NT2/D1 (cell line): ENCODE measurements at regions not wholly inside any gene's neighbourhood (a gene's known extent, or its start where the extent isn't known, plus 50 kb on each side); places are given as distances from the start of the nearest gene placed in this dataset.

ENCODE experiments used
- DNase-seq: peaks from one replicate; pipeline ENCODE4 v3.0.0-alpha.2; 2011; ENCODE audit warnings: low read depth, low spot score
- H3K27me3 ChIP-seq: 2 replicates; pipeline ENCODE4 v1.6.0; 2011; ENCODE audit warnings: mild to moderate bottlenecking; ENCODE audit not compliant: insufficient read length, insufficient read depth
- H3K36me3 ChIP-seq: 2 replicates; pipeline ENCODE4 v1.6.1; 2011; ENCODE audit warnings: mild to moderate bottlenecking, low read length, mixed read lengths; ENCODE audit not compliant: insufficient read depth, insufficient read length
- H3K4me1 ChIP-seq: 2 replicates; pipeline ENCODE4 v1.5.1; 2011; ENCODE audit not compliant: insufficient read depth, insufficient read length
- H3K4me3 ChIP-seq: 2 replicates; pipeline ENCODE4 v1.5.1; 2011; ENCODE audit warnings: low read depth; ENCODE audit not compliant: insufficient read length
- H3K9ac ChIP-seq: 2 replicates; pipeline ENCODE4 v1.6.0; 2011; ENCODE audit warnings: low read depth; ENCODE audit not compliant: insufficient read length
- H3K9me3 ChIP-seq: 2 replicates; pipeline ENCODE4 v1.5.1; 2011; ENCODE audit warnings: mild to moderate bottlenecking, low read length; ENCODE audit not compliant: insufficient read depth
- SUZ12 ChIP-seq: IDR thresholded peaks from 2 replicates; pipeline ENCODE4 v1.6.1; 2011; ENCODE audit not compliant: insufficient read length, insufficient read depth; ENCODE audit errors: extremely low read depth
- YY1 ChIP-seq: IDR thresholded peaks from 2 replicates; pipeline ENCODE4 v1.6.1; 2011; ENCODE audit not compliant: insufficient read length, insufficient read depth
- ZNF274 ChIP-seq: IDR thresholded peaks from 2 replicates; pipeline ENCODE4 v1.6.1; 2011; ENCODE audit warnings: mild to moderate bottlenecking, low read depth, low read length

GRCh38 chr10:94043431-94043990, 49.8 kb downstream of the PLCE1 start:
- peaks cover 2% of the 10 kb centered on the region for H3K36me3 ChIP-seq
- no peak overlapping the region for H3K4me3 ChIP-seq
- H3K4me1 ChIP-seq = no peaks in the 10 kb centered on the region
- DNase-seq = no peak
- H3K9me3 ChIP-seq = no peaks in the 10 kb centered on the region
- no peak overlapping the region for H3K9ac ChIP-seq
- H3K27me3 ChIP-seq = no peaks in the 10 kb centered on the region
- TF ChIP-seq YY1 (no peak), SUZ12 (no peak), ZNF274 (no peak)

DNA sequence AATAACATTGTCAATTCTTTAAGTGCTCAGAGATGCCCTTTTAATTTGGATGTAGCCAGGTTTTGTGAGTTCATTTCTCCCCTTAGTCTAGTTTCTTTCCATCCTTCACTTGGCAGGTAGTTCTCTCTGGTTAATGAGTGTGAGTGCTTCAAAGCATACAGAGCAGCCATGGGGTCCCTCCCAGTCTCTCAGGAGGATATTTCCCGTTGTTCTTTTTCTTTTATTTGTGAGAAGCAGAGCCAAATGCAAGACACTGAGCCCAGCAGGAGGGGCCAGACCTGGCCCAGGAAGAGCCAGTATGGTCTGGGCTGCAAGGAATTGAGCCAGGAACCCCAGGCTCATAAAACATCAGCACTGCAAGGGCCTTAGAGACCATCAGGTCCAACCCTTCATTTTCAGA, 52.4 kb downstream of the PLCE1 start:
- DNase-seq = no peak
- H3K27me3 ChIP-seq = no peaks in the 10 kb centered on the region
- H3K9ac ChIP-seq = no peak overlapping the region
- H3K36me3 ChIP-seq = no peaks in the 10 kb centered on the region
- no peak overlapping the region for H3K4me3 ChIP-seq
- H3K9me3 ChIP-seq = no peaks in the 10 kb centered on the region
- H3K4me1 ChIP-seq = no peaks in the 10 kb centered on the region
- TF ChIP-seq YY1 (no peak), SUZ12 (no peak), ZNF274 (no peak)

DNA sequence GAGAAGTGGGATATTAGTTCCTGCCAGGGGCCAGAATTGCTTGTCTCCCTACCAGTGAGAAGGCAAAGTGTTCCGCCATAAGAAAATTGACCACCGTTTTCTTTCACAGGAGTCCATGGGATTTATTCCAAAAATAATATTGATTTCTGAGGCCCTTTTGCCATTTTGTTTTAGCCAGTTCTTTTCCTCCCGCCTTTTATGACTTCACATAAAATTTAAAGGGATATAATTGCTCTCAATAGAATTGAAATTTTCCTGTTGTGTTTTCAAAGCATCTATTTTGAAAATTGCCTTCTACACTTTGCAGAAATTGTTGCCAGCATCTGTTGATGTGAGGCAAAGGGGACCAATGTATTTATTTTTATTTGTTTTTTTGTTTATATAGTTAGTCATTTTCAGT, 53.6 kb downstream of the PLCE1 start:
- TF ChIP-seq YY1 (no peak), ZNF274 (no peak), SUZ12 (no peak)
- Histone ChIP-seq H3K36me3 (no peaks in the 10 kb centered on the region), H3K27me3 (no peaks in the 10 kb centered on the region), H3K4me3 (no peak overlapping the region), H3K4me1 (no peaks in the 10 kb centered on the region), H3K9me3 (no peaks in the 10 kb centered on the region), H3K9ac (no peak overlapping the region)
- DNase-seq = no peak

- no peak overlapping the region for H3K9ac ChIP-seq
- no peaks in the 10 kb centered on the region for H3K27me3 ChIP-seq
- no peak for DNase-seq
- TF ChIP-seq ZNF274 (no peak), YY1 (no peak), SUZ12 (no peak)
- no peaks in the 10 kb centered on the region for H3K36me3 ChIP-seq
- no peak overlapping the region for H3K4me3 ChIP-seq
- H3K4me1 ChIP-seq = no peaks in the 10 kb centered on the region
- H3K9me3 ChIP-seq = no peaks in the 10 kb centered on the region
Measured at GRCh38 chr10:94049911-94050310, 56.2 kb downstream of the PLCE1 start.

GRCh38 chr10:94052281-94052680, 58.5 kb downstream of the PLCE1 start:
- Histone ChIP-seq H3K36me3 (no peaks in the 10 kb centered on the region), H3K27me3 (no peaks in the 10 kb centered on the region), H3K4me3 (no peak overlapping the region), H3K4me1 (no peaks in the 10 kb centered on the region), H3K9ac (no peak overlapping the region), H3K9me3 (no peaks in the 10 kb centered on the region)
- DNase-seq = no peak
- no peak for TF ChIP-seq SUZ12
- no peak for TF ChIP-seq YY1
- TF ChIP-seq ZNF274 = no peak

GRCh38 chr10:94052866-94053791, 59.4 kb downstream of the PLCE1 start:
- no peaks in the 10 kb centered on the region for H3K27me3 ChIP-seq
- no peaks in the 10 kb centered on the region for H3K4me1 ChIP-seq
- H3K9ac ChIP-seq = no peak overlapping the region
- no peaks in the 10 kb centered on the region for H3K36me3 ChIP-seq
- DNase-seq = no peak
- H3K4me3 ChIP-seq = no peak overlapping the region
- TF ChIP-seq YY1 = no peak
- no peak for TF ChIP-seq SUZ12
- no peak for TF ChIP-seq ZNF274
- H3K9me3 ChIP-seq = no peaks in the 10 kb centered on the region

- no peak for DNase-seq
- Histone ChIP-seq H3K9me3 (no peaks in the 10 kb centered on the region), H3K27me3 (no peaks in the 10 kb centered on the region), H3K4me3 (no peak overlapping the region), H3K4me1 (no peaks in the 10 kb centered on the region), H3K9ac (no peak overlapping the region), H3K36me3 (no peaks in the 10 kb centered on the region)
- TF ChIP-seq ZNF274 (no peak), SUZ12 (no peak), YY1 (no peak)
Measured at GRCh38 chr10:94059178-94059883, 65.6 kb downstream of the PLCE1 start.
